ENCODE measurements at regions not wholly inside any gene's neighbourhood (a gene's known extent, or its start where the extent isn't known, plus 50 kb on each side); places are given as distances from the start of the nearest gene placed in this dataset.

- intact Hi-C loops (cut with micrococcal nuclease), result no loop called here
- Mint-ChIP-seq H3K27ac (no peak overlapping the region), H3K4me1 (no peaks in the 10 kb centered on the region), H3K36me3 (no peaks in the 10 kb centered on the region), H3K4me3 (no peak overlapping the region), H3K9me3 (no peaks in the 10 kb centered on the region), H3K27me3 (ENCODE audit: low read depth in 2 of 2) (peaks cover 0 to 2% of the 10 kb centered on the region in 2 donors)
- DNase-seq, result no peak
- Histone ChIP-seq H3K27ac (ENCODE audit: low read length) (no peak overlapping the region), H3K27me3 (ENCODE audit: control insufficient read depth, insufficient read depth, low read length) (no peaks in the 10 kb centered on the region), H3K9me3 (ENCODE audit: control insufficient read depth, insufficient read depth, low read length) (no peaks in the 10 kb centered on the region), H3K4me1 (ENCODE audit: control insufficient read depth, insufficient read depth, low read length) (no peaks in the 10 kb centered on the region), H3K4me3 (ENCODE audit: low read length) (no peak overlapping the region), H3K36me3 (ENCODE audit: control insufficient read depth, insufficient read depth, low read length) (no peaks in the 10 kb centered on the region)
- WGBS (ENCODE audit: insufficient coverage), result 88% methylated on average over 4 of the region's 4 CpGs
- TF ChIP-seq, protein P1, sequence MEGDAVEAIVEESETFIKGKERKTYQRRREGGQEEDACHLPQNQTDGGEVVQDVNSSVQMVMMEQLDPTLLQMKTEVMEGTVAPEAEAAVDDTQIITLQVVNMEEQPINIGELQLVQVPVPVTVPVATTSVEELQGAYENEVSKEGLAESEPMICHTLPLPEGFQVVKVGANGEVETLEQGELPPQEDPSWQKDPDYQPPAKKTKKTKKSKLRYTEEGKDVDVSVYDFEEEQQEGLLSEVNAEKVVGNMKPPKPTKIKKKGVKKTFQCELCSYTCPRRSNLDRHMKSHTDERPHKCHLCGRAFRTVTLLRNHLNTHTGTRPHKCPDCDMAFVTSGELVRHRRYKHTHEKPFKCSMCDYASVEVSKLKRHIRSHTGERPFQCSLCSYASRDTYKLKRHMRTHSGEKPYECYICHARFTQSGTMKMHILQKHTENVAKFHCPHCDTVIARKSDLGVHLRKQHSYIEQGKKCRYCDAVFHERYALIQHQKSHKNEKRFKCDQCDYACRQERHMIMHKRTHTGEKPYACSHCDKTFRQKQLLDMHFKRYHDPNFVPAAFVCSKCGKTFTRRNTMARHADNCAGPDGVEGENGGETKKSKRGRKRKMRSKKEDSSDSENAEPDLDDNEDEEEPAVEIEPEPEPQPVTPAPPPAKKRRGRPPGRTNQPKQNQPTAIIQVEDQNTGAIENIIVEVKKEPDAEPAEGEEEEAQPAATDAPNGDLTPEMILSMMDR (IDR thresholded peaks at IDR 0.05), result no peak
- ATAC-seq, result no peak
Measured at GRCh38 chr5:152083231-152083630, 158.6 kb upstream of the GLRA1 start.

GRCh38 chr5:152072091-152072490 lies 147.4 kb upstream of the GLRA1 start:
- intact Hi-C loops (cut with micrococcal nuclease), result no loop called here
- H3K27me3 ChIP-seq (ENCODE audit: control insufficient read depth, insufficient read depth, low read length), result no peaks in the 10 kb centered on the region
- ATAC-seq, result no peak
- no peaks in the 10 kb centered on the region for H3K4me1 ChIP-seq (ENCODE audit: control insufficient read depth, insufficient read depth, low read length)
- WGBS (ENCODE audit: insufficient coverage), result 68% methylated on average over 2 of the region's 2 CpGs
- no peak overlapping the region for H3K4me3 ChIP-seq (ENCODE audit: low read length)
- peaks cover 6 to 17% of the 10 kb centered on the region in 2 donors for H3K27me3 Mint-ChIP-seq (ENCODE audit: low read depth in 2 of 2)
- H3K36me3 ChIP-seq (ENCODE audit: control insufficient read depth, insufficient read depth, low read length), result no peaks in the 10 kb centered on the region
- H3K4me3 Mint-ChIP-seq, result no peak overlapping the region
- H3K36me3 Mint-ChIP-seq, result no peaks in the 10 kb centered on the region
- TF ChIP-seq, protein P1 (IDR thresholded peaks at IDR 0.05), result no peak
- no peak overlapping the region for H3K27ac Mint-ChIP-seq
- H3K4me1 Mint-ChIP-seq, result no peaks in the 10 kb centered on the region
- no peaks in the 10 kb centered on the region for H3K9me3 ChIP-seq (ENCODE audit: control insufficient read depth, insufficient read depth, low read length)
- DNase-seq, result no peak
- H3K27ac ChIP-seq (ENCODE audit: low read length), result no peak overlapping the region
- H3K9me3 Mint-ChIP-seq, result no peaks in the 10 kb centered on the region

DNA sequence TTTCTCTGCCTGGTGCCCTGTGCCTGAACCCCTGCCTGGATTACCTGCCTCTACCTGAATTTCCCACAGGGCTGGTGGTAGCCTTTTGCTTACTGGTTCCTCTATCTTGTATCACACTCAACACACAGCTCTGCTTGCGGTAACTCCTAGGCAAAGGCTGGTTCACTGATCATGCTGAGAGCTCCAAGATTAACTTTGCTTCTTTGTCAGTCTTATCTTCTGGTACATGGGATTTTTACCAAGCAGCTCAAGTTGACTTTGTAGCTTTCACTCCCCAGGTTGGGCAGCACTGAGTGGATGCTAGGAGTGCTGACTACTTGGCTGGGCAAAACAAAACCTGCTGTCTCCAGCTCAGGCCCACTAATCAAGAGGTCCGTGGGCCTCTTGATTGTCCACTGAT lies 145.9 kb upstream of the GLRA1 start:
- H3K4me1 Mint-ChIP-seq, result no peaks in the 10 kb centered on the region
- H3K27ac ChIP-seq (ENCODE audit: low read length), result no peak overlapping the region
- H3K4me3 Mint-ChIP-seq, result no peak overlapping the region
- 82% methylated on average over 2 of the region's 2 CpGs for WGBS (ENCODE audit: insufficient coverage)
- no peaks in the 10 kb centered on the region for H3K9me3 ChIP-seq (ENCODE audit: control insufficient read depth, insufficient read depth, low read length)
- no peaks in the 10 kb centered on the region for H3K27me3 ChIP-seq (ENCODE audit: control insufficient read depth, insufficient read depth, low read length)
- H3K36me3 Mint-ChIP-seq, result no peaks in the 10 kb centered on the region
- H3K4me1 ChIP-seq (ENCODE audit: control insufficient read depth, insufficient read depth, low read length), result no peaks in the 10 kb centered on the region
- H3K27ac Mint-ChIP-seq, result no peak overlapping the region
- peaks cover 6 to 17% of the 10 kb centered on the region in 2 donors for H3K27me3 Mint-ChIP-seq (ENCODE audit: low read depth in 2 of 2)
- intact Hi-C loops (cut with micrococcal nuclease), result no loop called here
- DNase-seq, result no peak
- no peak overlapping the region for H3K4me3 ChIP-seq (ENCODE audit: low read length)
- ATAC-seq, result no peak
- no peaks in the 10 kb centered on the region for H3K36me3 ChIP-seq (ENCODE audit: control insufficient read depth, insufficient read depth, low read length)
- H3K9me3 Mint-ChIP-seq, result no peaks in the 10 kb centered on the region
- TF ChIP-seq, protein P1 (IDR thresholded peaks at IDR 0.05), result no peak

DNA sequence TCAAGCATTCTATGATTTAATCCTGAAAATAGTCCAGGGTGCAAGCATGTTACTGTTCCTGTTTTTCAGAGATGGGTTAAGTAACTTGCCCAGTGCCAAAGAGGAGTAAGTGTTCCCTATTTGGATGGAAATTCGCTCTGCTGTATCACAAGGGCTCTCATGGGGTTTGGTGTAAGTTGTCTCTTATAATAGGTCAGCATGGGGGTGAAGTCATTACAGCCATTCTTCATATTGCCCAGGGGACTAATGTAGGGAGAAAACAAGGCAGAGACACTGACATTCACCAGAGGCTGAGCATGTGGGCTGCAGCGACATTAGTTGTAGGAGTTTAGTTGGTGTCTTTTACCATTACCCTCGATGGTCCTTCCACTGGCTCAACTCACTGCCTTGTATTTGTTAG lies 142.1 kb upstream of the GLRA1 start:
- TF ChIP-seq, protein P1 (IDR thresholded peaks at IDR 0.05), result no peak
- H3K27ac ChIP-seq (ENCODE audit: low read length), result no peak overlapping the region

More for the DNA sequence above, 142.1 kb upstream of the GLRA1 start:
- no peaks in the 10 kb centered on the region for H3K36me3 Mint-ChIP-seq
- no peak for ATAC-seq
- intact Hi-C loops (cut with micrococcal nuclease), result no loop called here
- no peak overlapping the region for H3K4me3 ChIP-seq (ENCODE audit: low read length)
- H3K27me3 ChIP-seq (ENCODE audit: control insufficient read depth, insufficient read depth, low read length), result no peaks in the 10 kb centered on the region
- H3K36me3 ChIP-seq (ENCODE audit: control insufficient read depth, insufficient read depth, low read length), result no peaks in the 10 kb centered on the region
- H3K4me3 Mint-ChIP-seq, result no peak overlapping the region
- H3K4me1 ChIP-seq (ENCODE audit: control insufficient read depth, insufficient read depth, low read length), result no peaks in the 10 kb centered on the region
- WGBS (ENCODE audit: insufficient coverage), result 70% methylated on average over 3 of the region's 3 CpGs
- H3K9me3 ChIP-seq (ENCODE audit: control insufficient read depth, insufficient read depth, low read length), result no peaks in the 10 kb centered on the region
- no peak overlapping the region for H3K27ac Mint-ChIP-seq
- peaks cover 0 to 2% of the 10 kb centered on the region in 2 donors for H3K9me3 Mint-ChIP-seq
- DNase-seq, result no peak
- H3K27me3 Mint-ChIP-seq (ENCODE audit: low read depth in 2 of 2), result no peaks in the 10 kb centered on the region
- no peaks in the 10 kb centered on the region for H3K4me1 Mint-ChIP-seq

All from natural killer cell (primary cell).